Activated CD8-positive, alpha-beta memory T cell treated with anti-CD3 and anti-CD28 coated beads for 48 hours (primary cell): ENCODE measurements at regions not wholly inside any gene's neighbourhood (a gene's known extent, or its start where the extent isn't known, plus 50 kb on each side); places are given as distances from the start of the nearest gene placed in this dataset.

Experiments used
- DNase-seq, 3 experiments: peaks; one replicate each; pipeline ENCODE4 v3.0.0-alpha.2; 2020; ENCODE audit warnings: low read depth in 2 of 3, low spot score in 2 of 3

- no peak for DNase-seq
These were observed 453.3 kb upstream of the INTU start for GRCh38 chr4:127179256-127180087.

GRCh38 chr4:127181001-127181400, 451.8 kb upstream of the INTU start:
- DNase-seq, result no peak

- no peak for DNase-seq
These were observed 450.1 kb upstream of the INTU start for GRCh38 chr4:127182687-127183086.

- no peak for DNase-seq
These were observed 443.9 kb upstream of the INTU start for GRCh38 chr4:127188847-127189246.

- DNase-seq, result no peak
These were observed 438.5 kb upstream of the INTU start for GRCh38 chr4:127194281-127194680.

- no peak for DNase-seq
These were observed 436.0 kb upstream of the INTU start for GRCh38 chr4:127196655-127197352.

GRCh38 chr4:127203562-127204200, 429.1 kb upstream of the INTU start:
- no peak for DNase-seq

GRCh38 chr4:127204322-127204721, 428.4 kb upstream of the INTU start:
- DNase-seq, result no peak

- no peak for DNase-seq
These were observed 423.1 kb upstream of the INTU start for GRCh38 chr4:127209580-127210095.

- DNase-seq, result no peak
These were observed 421.7 kb upstream of the INTU start for GRCh38 chr4:127210893-127211649.

GRCh38 chr4:127211650-127212560, 420.9 kb upstream of the INTU start:
- no peak for DNase-seq

- no peak for DNase-seq
These were observed 420.1 kb upstream of the INTU start for GRCh38 chr4:127212701-127213100.

- no peak for DNase-seq
These were observed 418.7 kb upstream of the INTU start for GRCh38 chr4:127214016-127214415.

- DNase-seq, result no peak
These were observed 417.8 kb upstream of the INTU start for GRCh38 chr4:127214931-127215330.

- DNase-seq, result no peak
These were observed 415.0 kb upstream of the INTU start for GRCh38 chr4:127217586-127218229.

- no peak for DNase-seq
These were observed 413.5 kb upstream of the INTU start for GRCh38 chr4:127219232-127219631.

- no peak for DNase-seq
These were observed 408.2 kb upstream of the INTU start for GRCh38 chr4:127224556-127224955.

GRCh38 chr4:127229855-127230608, 402.7 kb upstream of the INTU start:
- DNase-seq, result no peak

GRCh38 chr4:127236889-127237288, 395.9 kb upstream of the INTU start:
- no peak for DNase-seq
